ENCODE measurements at regions not wholly inside any gene's neighbourhood (a gene's known extent, or its start where the extent isn't known, plus 50 kb on each side); places are given as distances from the start of the nearest gene placed in this dataset.
A peak's percentile ranks its signal among the peaks of the same experiment; 100 is the strongest.

GRCh38 chr7:155360495-155361345 lies 63.0 kb downstream of the INSIG1 start:
- TF ChIP-seq, protein P1, sequence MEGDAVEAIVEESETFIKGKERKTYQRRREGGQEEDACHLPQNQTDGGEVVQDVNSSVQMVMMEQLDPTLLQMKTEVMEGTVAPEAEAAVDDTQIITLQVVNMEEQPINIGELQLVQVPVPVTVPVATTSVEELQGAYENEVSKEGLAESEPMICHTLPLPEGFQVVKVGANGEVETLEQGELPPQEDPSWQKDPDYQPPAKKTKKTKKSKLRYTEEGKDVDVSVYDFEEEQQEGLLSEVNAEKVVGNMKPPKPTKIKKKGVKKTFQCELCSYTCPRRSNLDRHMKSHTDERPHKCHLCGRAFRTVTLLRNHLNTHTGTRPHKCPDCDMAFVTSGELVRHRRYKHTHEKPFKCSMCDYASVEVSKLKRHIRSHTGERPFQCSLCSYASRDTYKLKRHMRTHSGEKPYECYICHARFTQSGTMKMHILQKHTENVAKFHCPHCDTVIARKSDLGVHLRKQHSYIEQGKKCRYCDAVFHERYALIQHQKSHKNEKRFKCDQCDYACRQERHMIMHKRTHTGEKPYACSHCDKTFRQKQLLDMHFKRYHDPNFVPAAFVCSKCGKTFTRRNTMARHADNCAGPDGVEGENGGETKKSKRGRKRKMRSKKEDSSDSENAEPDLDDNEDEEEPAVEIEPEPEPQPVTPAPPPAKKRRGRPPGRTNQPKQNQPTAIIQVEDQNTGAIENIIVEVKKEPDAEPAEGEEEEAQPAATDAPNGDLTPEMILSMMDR (IDR thresholded peaks at IDR 0.05; ENCODE audit: borderline replicate concordance, insufficient read depth, low read depth, low read length): no peak
- no peak overlapping the region for H3K4me3 ChIP-seq (ENCODE audit: low read depth, low read length)

DNA sequence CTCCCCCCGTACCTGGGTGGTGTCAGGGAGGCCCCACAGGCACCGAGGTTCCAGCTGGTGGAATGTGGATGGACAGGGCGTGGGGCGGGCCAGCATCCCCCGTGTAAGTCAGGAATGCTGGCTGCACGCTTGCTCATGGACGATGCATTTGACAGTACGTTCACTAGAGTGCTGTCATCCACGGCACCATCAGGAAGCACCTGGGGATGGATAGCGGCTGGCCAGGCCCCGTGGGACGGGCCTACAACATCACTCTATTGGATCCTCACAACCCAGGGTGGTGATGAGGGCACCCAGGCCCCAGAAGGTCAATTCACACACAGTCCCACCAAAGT lies 63.6 kb downstream of the INSIG1 start:
- TF ChIP-seq, protein P1 (IDR thresholded peaks at IDR 0.05; ENCODE audit: borderline replicate concordance, insufficient read depth, low read depth, low read length): no peak
- no peak overlapping the region for H3K4me3 ChIP-seq (ENCODE audit: low read depth, low read length)

DNA sequence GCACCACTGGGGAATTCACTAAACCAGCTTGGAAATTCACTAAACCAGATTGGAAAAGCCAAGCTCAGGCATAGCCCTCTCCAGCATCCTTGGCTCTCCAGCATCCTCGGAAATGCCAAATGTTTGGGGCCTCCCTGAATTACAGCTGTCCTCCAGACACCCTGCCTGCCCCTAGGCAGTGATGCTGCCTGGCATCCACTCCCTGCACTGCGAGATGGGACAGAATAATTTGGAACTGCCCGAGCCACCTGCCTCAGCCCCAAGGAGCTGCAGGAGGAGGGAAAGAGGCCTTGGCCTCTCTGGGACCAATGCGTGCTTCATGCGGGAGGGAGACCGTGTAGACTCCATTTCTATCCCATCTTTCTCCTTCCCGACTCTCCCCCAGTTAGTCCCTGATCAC lies 64.3 kb downstream of the INSIG1 start:
- TF ChIP-seq, protein P1 (IDR thresholded peaks at IDR 0.05; ENCODE audit: borderline replicate concordance, insufficient read depth, low read depth, low read length): no peak
- H3K4me3 ChIP-seq (ENCODE audit: low read depth, low read length): no peak overlapping the region

DNA sequence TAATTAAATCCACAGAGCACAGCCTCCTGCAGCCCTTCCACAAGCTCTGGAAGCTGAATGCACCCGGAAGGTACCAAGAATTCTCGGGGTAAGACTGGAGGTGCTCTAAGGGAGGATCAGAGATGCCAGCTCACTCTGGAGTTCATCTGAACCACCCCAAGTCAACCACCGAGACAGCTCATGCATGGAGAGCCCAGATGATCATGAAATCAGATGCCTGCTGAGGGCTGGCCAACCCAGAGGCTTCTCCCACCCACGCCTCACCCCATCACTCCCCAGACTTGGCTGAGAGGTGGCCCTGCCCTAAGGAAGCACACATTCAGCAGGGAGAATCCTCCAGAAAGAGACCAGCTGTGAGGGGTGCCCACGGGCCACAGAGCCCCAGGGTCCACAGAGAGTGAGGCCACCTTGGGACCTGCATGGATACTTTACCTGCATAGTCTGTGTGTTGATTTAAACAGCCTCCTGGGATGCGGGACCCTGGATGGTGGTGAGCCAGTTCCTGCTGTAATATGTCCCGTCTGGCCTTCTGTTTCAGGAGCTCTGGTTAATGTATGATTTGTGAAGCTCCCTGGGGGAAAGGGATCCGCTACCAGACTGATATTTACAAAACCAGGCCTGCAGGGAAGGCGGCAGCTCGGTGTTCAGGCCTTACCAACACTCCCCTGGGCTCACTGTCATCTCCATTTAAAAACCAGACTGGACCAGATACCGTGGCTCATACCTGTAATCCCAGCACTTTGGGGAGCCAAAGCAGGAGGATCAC lies 64.9 kb downstream of the INSIG1 start:
- no peak overlapping the region for H3K4me3 ChIP-seq (ENCODE audit: low read depth, low read length)
- TF ChIP-seq, protein P1 (IDR thresholded peaks at IDR 0.05; ENCODE audit: borderline replicate concordance, insufficient read depth, low read depth, low read length): no peak

DNA sequence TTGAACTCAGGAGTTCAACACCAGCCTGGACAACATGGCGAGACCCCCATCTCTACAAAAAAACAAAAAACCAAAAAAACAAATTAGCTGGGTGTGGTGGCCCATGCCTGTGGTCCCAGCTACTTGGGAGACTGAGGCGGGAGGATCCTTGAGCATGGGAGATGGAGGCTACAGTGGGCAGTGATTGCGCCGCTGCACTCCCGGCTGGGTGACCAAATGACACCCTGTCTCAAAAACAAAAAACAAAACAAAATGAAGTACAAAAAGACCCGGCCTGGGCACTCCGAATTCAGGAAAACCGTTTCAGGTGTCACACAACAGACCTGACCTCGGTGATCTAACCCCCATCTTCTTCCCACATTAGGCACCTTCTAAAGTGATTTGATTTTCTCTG lies 65.5 kb downstream of the INSIG1 start:
- TF ChIP-seq, protein P1 (IDR thresholded peaks at IDR 0.05; ENCODE audit: borderline replicate concordance, insufficient read depth, low read depth, low read length): no peak
- no peak overlapping the region for H3K4me3 ChIP-seq (ENCODE audit: low read depth, low read length)

DNA sequence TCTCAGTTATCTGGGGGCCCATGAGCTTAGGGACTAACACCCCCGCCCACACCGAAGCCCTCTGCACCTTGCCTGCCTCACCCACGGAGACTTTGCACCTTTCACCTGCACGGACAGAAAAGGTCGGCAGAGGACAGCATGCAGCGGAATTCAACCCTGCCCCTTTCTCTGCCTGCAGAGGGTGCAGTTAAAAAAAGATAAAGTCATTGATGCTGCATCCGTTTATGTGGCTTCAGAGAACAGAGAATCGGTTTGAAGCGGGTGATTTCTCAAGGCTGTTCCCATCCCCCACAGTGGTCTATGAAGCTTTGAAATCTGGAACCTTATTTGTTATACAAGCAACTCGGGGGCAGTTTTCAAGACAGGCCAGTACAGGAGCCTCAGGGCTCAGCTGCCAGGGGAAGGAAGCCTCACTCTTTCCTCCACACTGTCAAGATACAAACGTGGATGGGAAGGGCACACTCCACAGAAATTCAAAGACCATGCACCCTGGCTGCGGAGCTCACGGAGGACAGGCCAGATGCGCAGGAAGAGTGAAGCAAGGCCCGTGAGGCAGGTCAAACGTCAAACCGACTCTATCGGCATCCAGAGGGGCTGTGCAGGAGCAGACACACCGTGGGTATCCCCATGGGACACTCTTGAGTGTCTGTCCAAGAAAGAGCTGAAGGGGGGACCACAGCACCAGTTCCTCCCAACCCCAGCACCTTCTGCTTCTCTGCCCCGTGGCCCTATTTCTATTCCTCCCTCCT lies 66.3 kb downstream of the INSIG1 start:
- no peak overlapping the region for H3K4me3 ChIP-seq (ENCODE audit: low read depth, low read length)
- TF ChIP-seq, protein P1 (IDR thresholded peaks at IDR 0.05; ENCODE audit: borderline replicate concordance, insufficient read depth, low read depth, low read length): 0 out of 2 replicates have a peak, but pooled peaks have one; percentile 7

Measured in GM12875 (cell line).